ENCODE measurements at regions not wholly inside any gene's neighbourhood (a gene's known extent, or its start where the extent isn't known, plus 50 kb on each side); places are given as distances from the start of the nearest gene placed in this dataset.

- no peak for DNase-seq (ENCODE audit: low read depth)
- no peak for TF ChIP-seq CTCF (conservative IDR thresholded peaks at IDR 0.05; ENCODE audit: low read length)
- no peak overlapping the region for H3K4me3 ChIP-seq (ENCODE audit: low read length)
Observed at GRCh38 chr20:60956194-60956593, 295.9 kb upstream of the CDH4 start.

- TF ChIP-seq CTCF (conservative IDR thresholded peaks at IDR 0.05; ENCODE audit: low read length), result no peak
- H3K4me3 ChIP-seq (ENCODE audit: low read length), result no peak overlapping the region
- no peak for DNase-seq (ENCODE audit: low read depth)
Observed at GRCh38 chr20:60957621-60958020, 294.4 kb upstream of the CDH4 start.

- no peak for TF ChIP-seq CTCF (conservative IDR thresholded peaks at IDR 0.05; ENCODE audit: low read length)
- DNase-seq (ENCODE audit: low read depth), result no peak
- no peak overlapping the region for H3K4me3 ChIP-seq (ENCODE audit: low read length)
Observed at GRCh38 chr20:60959971-60960370, 292.1 kb upstream of the CDH4 start.

GRCh38 chr20:60960500-60960899 is 291.6 kb upstream of the CDH4 start:
- no peak overlapping the region for H3K4me3 ChIP-seq (ENCODE audit: low read length)
- no peak for DNase-seq (ENCODE audit: low read depth)
- no peak for TF ChIP-seq CTCF (conservative IDR thresholded peaks at IDR 0.05; ENCODE audit: low read length)

- no peak for TF ChIP-seq CTCF (conservative IDR thresholded peaks at IDR 0.05; ENCODE audit: low read length)
- H3K4me3 ChIP-seq (ENCODE audit: low read length), result no peak overlapping the region
- DNase-seq (ENCODE audit: low read depth), result no peak
Observed at GRCh38 chr20:60961551-60961950, 290.5 kb upstream of the CDH4 start.

- TF ChIP-seq CTCF (conservative IDR thresholded peaks at IDR 0.05; ENCODE audit: low read length), result no peak
- no peak for DNase-seq (ENCODE audit: low read depth)
Observed at GRCh38 chr20:60962367-60963045, 289.6 kb upstream of the CDH4 start.

GRCh38 chr20:60963146-60963545 is 288.9 kb upstream of the CDH4 start:
- DNase-seq (ENCODE audit: low read depth), result no peak
- TF ChIP-seq CTCF (conservative IDR thresholded peaks at IDR 0.05; ENCODE audit: low read length), result no peak
- no peak overlapping the region for H3K4me3 ChIP-seq (ENCODE audit: low read length)

More at GRCh38 chr20:60962367-60963045, 289.6 kb upstream of the CDH4 start:
- H3K4me3 ChIP-seq (ENCODE audit: low read length), result no peak overlapping the region

All from AG10803 (cell line).